ENCODE measurements at regions not wholly inside any gene's neighbourhood (a gene's known extent, or its start where the extent isn't known, plus 50 kb on each side); places are given as distances from the start of the nearest gene placed in this dataset.

DNA sequence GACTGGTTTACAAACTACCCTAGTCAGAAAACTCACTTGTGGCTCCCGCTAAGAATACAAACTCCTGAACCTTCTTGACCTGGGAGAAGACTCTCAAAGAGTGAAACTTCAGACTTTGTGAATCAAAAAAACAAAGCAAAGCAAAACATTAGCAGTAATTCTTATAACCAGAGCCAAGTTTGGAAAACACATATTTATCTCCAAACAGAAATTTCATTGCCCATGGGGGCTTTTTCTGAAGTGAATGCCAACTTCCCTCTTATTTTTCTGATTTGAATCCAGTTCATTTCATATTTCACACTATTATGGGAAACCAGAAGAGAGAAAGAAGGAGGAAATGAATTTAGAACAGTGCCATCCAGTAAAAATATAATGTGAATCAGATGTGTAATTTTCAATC lies 55.7 kb upstream of the ZNF385D start:
- TF ChIP-seq POLR2A (IDR thresholded peaks at IDR 0.05; ENCODE audit: low read length): no peak
- no peak for TF ChIP-seq GATA1 (IDR thresholded peaks at IDR 0.05; ENCODE audit: low read depth, low read length)

Measured in erythroblast (primary cell).